Calu3 (cell line): ENCODE measurements at regions not wholly inside any gene's neighbourhood (a gene's known extent, or its start where the extent isn't known, plus 50 kb on each side); places are given as distances from the start of the nearest gene placed in this dataset.

Experiments used
- BruUV-seq: library from RNA; stranded (reverse); fragments of 400-500 nt; replicated peaks from 2 replicates; lab custom pipeline; 2021; lab: Mats Ljungman, UMichigan
- CTCF ChIA-PET: fragments of 300-600 bp; sonication (Branson Sonifier 250); formaldehyde crosslinking; loops from one replicate; lab custom pipeline; 2022; ENCODE audit warnings: antibody characterized with exemption; lab: Charles Lee
- DNase-seq: peaks from one replicate; pipeline ENCODE4 v3.0.0; 2022
- H3K27ac Mint-ChIP-seq: one replicate; pipeline ENCODE4 v1.8.0; 2022; ENCODE audit warnings: mixed read lengths; ENCODE audit not compliant: unreplicated experiment
- H3K27me3 Mint-ChIP-seq: one replicate; pipeline ENCODE4 v1.8.0; 2022; ENCODE audit warnings: mixed read lengths; ENCODE audit not compliant: unreplicated experiment
- H3K36me3 Mint-ChIP-seq: one replicate; pipeline ENCODE4 v1.8.0; 2022; ENCODE audit warnings: mild to moderate bottlenecking, moderate library complexity, mixed read lengths; ENCODE audit not compliant: insufficient read depth, unreplicated experiment
- H3K4me1 Mint-ChIP-seq: one replicate; pipeline ENCODE4 v1.8.0; 2022; ENCODE audit warnings: mild to moderate bottlenecking, low read depth, mixed read lengths; ENCODE audit not compliant: unreplicated experiment
- H3K4me3 Mint-ChIP-seq: one replicate; pipeline ENCODE4 v1.8.0; 2022; ENCODE audit warnings: mild to moderate bottlenecking, low read depth, moderate library complexity, mixed read lengths; ENCODE audit not compliant: unreplicated experiment
- H3K9me3 Mint-ChIP-seq: one replicate; pipeline ENCODE4 v1.8.0; 2022; ENCODE audit warnings: low read depth, mixed read lengths; ENCODE audit not compliant: unreplicated experiment
- intact Hi-C: fragments of 100-400 bp; cut with micrococcal nuclease; formaldehyde crosslinking; loops from one replicate; pipeline ENCODE4 v1.10.0; 2022; ENCODE audit not compliant: unreplicated experiment
- TF ChIP-seq, protein P1 (sequence below): fragments of 200-600 bp; IDR thresholded peaks from one replicate; pipeline ENCODE4 v1.8.0; 2022; ENCODE audit warnings: antibody characterized with exemption; ENCODE audit not compliant: unreplicated experiment

DNA sequence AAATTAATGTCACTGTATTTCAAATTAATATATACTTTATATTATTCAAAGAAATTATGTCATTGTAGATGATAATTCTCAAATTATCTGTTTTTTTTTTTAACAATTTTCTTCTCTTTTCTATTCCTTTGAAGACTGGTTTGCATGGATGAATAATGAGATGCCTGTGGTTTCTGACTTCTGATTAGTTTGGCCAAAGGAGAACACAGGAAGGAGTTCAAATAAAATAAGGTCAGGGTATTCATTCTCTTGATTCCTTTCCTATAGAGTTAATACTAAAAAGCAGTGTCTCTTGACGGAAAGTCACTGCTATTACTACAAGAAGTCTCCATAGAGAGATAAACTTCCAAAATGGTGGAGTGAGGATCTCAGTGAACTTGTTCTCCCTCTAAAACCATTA lies 279.6 kb upstream of the FTMT start:
- intact Hi-C loops: no loop called here
- DNase-seq: no peak
- Mint-ChIP-seq H3K27me3 (no peaks in the 10 kb centered on the region), H3K9me3 (peaks cover 3% of the 10 kb centered on the region), H3K36me3 (no peaks in the 10 kb centered on the region), H3K4me1 (no peaks in the 10 kb centered on the region), H3K27ac (no peak overlapping the region), H3K4me3 (no peak overlapping the region)
- TF ChIP-seq, protein P1, sequence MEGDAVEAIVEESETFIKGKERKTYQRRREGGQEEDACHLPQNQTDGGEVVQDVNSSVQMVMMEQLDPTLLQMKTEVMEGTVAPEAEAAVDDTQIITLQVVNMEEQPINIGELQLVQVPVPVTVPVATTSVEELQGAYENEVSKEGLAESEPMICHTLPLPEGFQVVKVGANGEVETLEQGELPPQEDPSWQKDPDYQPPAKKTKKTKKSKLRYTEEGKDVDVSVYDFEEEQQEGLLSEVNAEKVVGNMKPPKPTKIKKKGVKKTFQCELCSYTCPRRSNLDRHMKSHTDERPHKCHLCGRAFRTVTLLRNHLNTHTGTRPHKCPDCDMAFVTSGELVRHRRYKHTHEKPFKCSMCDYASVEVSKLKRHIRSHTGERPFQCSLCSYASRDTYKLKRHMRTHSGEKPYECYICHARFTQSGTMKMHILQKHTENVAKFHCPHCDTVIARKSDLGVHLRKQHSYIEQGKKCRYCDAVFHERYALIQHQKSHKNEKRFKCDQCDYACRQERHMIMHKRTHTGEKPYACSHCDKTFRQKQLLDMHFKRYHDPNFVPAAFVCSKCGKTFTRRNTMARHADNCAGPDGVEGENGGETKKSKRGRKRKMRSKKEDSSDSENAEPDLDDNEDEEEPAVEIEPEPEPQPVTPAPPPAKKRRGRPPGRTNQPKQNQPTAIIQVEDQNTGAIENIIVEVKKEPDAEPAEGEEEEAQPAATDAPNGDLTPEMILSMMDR: no peak
- BruUV-seq: no TSS peak
- CTCF ChIA-PET: no interaction called here

DNA sequence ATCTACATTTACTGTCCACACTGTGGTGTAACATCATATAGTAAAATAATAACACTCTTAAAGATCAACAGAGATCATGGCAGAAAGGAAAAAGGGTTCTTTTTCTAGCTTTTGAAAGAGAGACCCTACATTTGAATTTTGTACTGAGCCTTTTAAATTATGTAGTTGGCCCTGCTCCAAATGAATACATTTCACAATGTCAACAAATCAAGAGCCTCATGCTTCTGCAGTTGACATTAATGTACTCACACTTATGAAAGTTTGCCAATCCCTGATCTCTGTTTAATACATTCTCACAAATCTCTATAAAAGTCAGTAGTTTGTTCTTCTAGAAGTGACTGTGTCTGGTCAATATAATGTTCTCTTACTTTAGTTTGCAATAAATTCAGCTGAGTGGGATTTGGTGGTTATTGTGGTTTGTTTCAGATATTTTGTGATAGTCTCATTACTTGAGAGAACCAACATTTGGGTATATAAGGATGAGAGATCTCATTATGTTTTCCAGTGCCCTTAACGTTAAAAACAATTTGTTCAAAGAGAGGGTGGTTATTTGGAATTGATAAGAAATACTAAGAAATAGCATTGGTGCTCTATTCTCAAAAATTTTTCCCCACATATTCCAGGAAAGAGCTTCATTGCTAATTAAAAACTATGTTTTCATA lies 277.8 kb upstream of the FTMT start:
- Mint-ChIP-seq H3K9me3 (peaks cover 3% of the 10 kb centered on the region), H3K36me3 (no peaks in the 10 kb centered on the region), H3K27me3 (no peaks in the 10 kb centered on the region), H3K4me3 (no peak overlapping the region), H3K27ac (no peak overlapping the region), H3K4me1 (no peaks in the 10 kb centered on the region)
- BruUV-seq: no TSS peak
- TF ChIP-seq, protein P1: no peak
- DNase-seq: no peak
- CTCF ChIA-PET: no interaction called here
- intact Hi-C loops: no loop called here

DNA sequence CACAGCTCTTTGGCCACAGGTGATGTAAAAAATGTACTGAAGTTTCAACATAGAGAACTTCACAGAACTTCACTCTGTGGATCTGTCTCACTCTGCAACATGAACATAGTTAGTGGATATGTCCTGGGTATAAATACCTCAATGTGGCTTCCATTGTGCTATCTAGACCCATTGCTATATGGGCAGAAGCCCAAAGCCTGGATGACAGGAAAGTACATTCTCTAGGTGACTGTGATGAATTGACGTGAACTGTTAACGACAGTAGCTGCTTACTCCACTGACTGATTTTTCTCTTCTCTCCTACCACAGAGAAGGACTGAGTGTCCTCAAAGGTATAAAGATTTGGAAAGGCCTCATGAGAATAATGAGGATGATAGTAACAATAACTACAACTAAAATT lies 270.1 kb upstream of the FTMT start:
- Mint-ChIP-seq H3K27me3 (no peaks in the 10 kb centered on the region), H3K4me1 (no peaks in the 10 kb centered on the region), H3K36me3 (no peaks in the 10 kb centered on the region), H3K27ac (no peak overlapping the region), H3K9me3 (peaks cover 8% of the 10 kb centered on the region), H3K4me3 (no peak overlapping the region)
- BruUV-seq: no TSS peak
- no peak for DNase-seq
- CTCF ChIA-PET: interaction anchor here (0.6 kb wide), 1 partner anchor 288 kb away, joined by 3 read pairs; no protein-coding TSS in a partner anchor
- TF ChIP-seq, protein P1: no peak
- intact Hi-C loops: no loop called here

DNA sequence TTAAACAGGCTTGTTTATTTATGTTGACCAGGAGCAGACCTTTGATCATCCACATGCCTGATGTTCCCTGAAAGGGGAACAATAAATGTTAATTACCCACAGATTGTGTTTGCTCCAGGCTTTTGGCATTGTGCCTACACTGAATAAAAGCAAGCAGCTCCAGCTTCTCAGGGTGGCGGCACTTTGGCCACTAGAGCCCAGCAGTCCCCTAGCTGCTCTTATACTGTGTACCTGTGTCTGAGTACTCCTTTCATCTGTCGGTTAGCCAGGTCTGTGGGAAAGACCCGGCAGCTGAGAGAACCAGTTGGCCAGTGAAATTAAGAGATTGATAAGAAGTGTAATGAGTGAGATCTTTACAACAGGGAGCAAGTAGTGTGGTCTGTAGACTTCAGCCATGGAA lies 254.8 kb upstream of the FTMT start:
- intact Hi-C loops: no loop called here
- no peaks in the 10 kb centered on the region for H3K27me3 Mint-ChIP-seq
- DNase-seq: no peak
- CTCF ChIA-PET: no interaction called here
- H3K27ac Mint-ChIP-seq: no peak overlapping the region
- no peak overlapping the region for H3K4me3 Mint-ChIP-seq
- no peaks in the 10 kb centered on the region for H3K4me1 Mint-ChIP-seq
- TF ChIP-seq, protein P1: no peak
- H3K36me3 Mint-ChIP-seq: no peaks in the 10 kb centered on the region
- no TSS peak for BruUV-seq
- peaks cover 11% of the 10 kb centered on the region for H3K9me3 Mint-ChIP-seq
